ENCODE measurements at regions not wholly inside any gene's neighbourhood (a gene's known extent, or its start where the extent isn't known, plus 50 kb on each side); places are given as distances from the start of the nearest gene placed in this dataset.
"Not testable (repeated sequence)": the region's sequence is repeated elsewhere in the genome, so short reads cannot be mapped to it uniquely, and the experiment has no call there.

DNA sequence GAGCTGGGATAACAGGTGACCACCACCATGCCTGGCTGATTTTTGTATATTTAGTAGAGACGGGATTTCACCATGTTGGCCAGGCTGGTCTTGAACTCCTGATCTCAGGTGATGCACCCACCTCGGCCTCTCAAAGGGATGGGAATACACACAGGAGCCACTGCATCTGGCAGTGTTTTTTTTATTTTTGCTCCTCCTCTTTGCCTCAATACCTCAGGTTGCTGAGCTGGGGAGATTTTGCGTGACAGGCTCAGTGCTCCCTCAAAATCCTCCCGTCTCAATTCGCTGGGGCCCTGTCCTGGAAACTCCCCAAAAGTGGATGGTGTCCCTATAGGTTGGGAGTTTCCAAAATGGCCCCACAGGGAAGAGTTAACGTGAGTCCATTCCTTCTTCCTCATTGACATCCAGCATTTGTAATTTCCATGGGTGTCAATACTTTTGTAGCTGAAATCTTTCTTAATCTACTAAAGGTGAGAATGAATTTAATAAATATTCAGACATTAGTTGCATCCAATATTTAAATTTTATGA, 71.8 kb downstream of the GGTLC2 start:
- DNase-seq (ENCODE audit: low spot score) = no peak

DNA sequence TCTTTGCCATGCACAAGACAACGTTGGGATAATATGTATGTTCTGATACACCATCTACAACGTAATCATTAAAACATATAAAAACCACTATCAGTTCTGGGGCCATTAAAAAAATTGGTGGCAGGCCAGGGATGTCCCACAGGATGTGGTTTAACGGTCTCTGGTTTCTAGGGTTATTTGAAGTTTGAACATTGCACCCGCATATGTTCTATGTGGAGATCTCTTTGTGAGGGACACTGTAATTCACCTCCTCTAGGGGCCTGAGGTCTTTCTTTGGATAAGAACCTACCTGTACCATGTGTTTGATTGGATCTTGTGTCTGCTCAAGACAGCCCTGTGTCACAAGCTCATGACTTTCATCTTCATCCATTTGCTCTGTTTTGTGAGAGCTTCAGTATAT, 73.2 kb downstream of the GGTLC2 start:
- no peak for DNase-seq (ENCODE audit: low spot score)

DNA sequence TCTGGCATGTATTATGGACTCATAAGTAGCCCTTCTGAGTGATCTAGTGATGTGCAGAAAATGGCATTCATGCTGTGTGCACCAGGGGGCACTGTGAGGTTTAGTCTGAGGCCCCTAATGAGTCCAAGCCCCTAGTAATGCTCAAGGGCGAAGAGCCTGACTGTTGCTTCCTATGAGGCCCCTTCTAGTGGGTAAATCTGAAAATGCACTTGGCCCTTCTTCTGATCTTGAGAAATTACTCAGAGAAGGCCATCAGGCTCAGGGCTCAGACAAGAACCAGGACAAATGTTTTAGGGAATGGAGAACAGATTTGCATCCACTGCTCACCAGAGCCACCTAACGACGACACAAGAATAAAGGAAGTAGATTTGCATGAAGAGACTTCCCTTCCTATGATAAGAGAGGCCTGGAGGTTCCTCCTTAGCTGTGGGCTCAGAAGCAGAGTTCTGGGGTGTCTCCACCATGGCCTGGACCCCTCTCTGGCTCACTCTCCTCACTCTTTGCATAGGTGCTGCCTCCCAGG, 75.8 kb downstream of the GGTLC2 start:
- DNase-seq (ENCODE audit: low spot score) = peak; percentile 31

DNA sequence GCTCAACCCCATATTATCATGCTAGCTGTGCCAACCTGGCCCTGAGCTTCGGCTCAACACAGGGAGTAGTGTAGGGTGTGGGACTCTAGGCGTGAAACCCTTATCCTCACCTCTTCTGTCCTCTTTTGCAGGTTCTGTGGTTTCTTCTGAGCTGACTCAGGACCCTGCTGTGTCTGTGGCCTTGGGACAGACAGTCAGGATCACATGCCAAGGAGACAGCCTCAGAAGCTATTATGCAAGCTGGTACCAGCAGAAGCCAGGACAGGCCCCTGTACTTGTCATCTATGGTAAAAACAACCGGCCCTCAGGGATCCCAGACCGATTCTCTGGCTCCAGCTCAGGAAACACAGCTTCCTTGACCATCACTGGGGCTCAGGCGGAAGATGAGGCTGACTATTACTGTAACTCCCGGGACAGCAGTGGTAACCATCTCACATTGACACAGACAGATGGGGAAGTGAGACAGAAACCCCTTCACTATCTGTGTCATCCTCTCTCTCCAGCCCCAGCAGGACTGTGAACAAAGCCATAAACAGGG, 76.4 kb downstream of the GGTLC2 start:
- DNase-seq (ENCODE audit: low spot score) = peak; percentile 17

DNA sequence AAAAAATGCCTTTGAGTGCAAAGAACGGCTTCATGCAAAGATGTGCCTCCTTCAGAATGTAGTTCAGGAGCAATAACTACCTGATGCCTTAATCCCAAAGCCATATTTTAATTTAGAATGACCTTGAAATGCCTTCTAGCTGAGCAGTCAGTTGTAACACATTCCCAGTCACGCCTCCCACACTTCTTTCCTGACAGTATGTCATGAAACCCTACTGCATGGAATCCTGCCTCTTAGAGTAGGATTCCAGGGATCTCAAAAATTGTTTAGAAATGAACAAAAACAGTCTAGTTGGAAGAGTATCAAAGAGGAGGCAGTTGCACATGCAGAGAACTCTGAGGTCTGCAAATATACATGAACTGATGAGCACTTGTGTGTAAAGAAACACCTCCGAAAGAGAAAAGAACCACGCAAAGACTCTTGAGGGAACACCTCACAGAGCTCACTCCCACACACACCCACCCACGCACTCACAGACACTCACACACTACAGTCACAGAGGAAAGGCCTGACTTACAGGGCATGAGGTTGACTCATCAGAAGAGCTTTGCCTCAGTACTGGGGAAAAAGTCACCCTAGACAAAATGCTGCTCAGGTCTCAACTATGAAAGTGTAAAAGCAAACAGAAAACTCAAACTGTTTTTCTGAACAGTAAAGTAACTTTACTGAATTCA, 77.4 kb downstream of the GGTLC2 start:
- no peak for DNase-seq (ENCODE audit: low spot score)

DNA sequence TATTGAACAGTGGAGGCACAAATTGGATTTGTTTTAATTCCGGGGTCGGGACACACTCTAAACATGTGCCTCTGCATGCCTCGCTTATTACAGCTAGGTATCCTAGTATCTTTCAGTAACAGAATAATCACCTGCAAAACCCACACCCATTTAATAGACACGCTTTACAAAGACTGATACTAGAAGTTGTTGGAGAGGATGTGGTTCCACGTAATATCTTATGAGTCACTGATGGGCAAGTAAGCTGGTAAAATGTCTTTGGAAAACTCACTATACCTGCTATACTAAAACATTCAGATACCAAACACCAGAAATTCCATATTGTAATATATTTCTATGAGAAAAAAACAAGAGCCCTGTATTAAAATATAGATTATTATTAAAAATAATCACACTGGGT, 84.0 kb downstream of the GGTLC2 start:
- DNase-seq (ENCODE audit: low spot score) = no peak

DNA sequence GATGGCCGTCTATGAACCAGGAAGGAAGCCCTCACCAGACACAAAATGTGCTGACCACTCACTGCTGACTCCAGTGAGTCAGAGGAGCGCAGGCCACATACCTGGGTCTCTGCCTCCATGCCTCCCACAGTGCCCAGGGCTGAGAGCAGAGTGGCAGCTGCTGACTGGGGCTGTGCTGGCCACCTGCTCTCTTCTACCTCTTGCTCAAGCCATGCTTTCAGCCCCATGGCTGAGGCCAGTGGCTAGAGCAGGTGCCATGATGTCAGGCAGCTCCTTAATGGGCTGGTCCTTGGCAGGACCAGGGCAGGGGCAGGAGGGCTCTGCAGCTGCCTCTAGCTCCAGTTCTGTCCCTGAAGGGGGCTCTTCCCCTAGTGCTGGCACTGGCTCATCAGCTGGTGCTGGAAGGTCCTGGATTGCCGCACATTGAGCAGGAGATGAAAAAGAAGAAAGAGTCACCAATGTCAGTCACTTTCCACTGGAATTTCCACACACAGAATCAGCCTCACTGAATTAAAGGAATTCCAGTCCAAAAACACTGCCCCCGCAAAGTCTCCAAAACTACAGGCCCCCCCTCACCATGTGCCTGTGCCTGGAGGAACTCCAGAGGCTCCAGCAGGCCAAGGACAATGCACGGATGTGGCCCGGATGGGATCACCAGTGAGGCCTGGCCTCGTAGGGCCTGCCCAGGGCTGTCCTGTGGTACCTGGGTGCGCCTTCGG, 86.4 kb downstream of the GGTLC2 start:
- DNase-seq (ENCODE audit: low spot score) = no peak

DNA sequence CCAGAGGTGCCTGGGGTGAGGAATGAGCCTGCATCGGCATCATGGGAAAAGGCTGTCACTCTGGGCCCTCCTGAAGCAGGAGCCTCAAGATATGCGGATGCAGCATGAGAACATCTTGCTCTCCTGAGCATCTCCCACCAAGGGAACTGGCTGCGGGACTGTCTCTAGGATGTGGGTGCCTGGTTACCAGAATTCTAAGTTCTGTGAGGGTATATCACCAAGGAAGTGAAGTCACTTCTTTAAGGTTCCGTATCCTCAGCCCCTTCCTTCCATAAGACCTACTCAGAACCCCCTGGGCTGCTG, 86.9 kb downstream of the GGTLC2 start:
- no peak for DNase-seq (ENCODE audit: low spot score)

DNA sequence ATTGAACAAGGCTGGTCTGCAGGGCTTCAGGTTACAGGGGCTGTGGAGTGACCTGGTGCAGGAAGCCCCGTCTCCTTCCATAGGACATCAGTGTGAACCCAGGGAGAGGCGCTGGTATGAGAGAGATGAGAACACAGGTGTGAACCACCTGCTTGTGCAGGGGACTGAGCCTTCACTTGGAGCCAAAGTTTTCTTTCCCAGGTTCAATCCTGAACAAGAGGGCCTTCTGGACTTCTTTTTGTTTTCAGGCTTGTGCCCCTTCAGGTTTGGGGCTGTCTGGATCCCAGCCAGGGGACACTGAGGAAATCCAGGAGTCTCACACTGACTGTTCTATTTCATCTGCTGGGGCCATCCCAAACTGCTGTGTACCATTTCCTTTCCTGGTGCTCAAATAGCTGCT, 88.6 kb downstream of the GGTLC2 start:
- not testable (repeated sequence) for DNase-seq (ENCODE audit: low spot score)

DNA sequence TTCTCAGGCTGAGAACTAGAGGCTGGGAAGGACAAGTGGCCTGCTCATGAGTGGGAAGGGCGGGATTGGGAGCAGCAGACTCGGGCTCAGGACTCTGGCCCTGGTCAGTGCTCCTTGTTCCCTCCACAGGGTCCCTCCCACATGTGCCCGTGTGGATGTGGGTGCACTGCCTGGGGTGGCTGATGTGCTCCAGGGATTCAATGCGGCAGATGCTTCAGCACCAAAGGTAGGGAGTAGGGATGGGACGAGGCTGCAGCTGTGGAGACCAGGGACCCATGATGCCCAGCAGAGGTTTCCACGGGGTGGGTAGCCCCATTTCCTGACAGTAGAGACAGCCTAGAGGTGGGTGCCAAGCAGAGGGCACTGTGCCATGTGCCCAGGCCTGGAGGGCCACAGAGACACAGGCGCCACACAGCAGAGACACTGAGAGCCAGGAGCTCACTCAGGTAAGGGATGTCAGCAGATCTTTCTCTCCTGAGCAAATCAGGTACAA, 89.5 kb downstream of the GGTLC2 start:
- no peak for DNase-seq (ENCODE audit: low spot score)

DNA sequence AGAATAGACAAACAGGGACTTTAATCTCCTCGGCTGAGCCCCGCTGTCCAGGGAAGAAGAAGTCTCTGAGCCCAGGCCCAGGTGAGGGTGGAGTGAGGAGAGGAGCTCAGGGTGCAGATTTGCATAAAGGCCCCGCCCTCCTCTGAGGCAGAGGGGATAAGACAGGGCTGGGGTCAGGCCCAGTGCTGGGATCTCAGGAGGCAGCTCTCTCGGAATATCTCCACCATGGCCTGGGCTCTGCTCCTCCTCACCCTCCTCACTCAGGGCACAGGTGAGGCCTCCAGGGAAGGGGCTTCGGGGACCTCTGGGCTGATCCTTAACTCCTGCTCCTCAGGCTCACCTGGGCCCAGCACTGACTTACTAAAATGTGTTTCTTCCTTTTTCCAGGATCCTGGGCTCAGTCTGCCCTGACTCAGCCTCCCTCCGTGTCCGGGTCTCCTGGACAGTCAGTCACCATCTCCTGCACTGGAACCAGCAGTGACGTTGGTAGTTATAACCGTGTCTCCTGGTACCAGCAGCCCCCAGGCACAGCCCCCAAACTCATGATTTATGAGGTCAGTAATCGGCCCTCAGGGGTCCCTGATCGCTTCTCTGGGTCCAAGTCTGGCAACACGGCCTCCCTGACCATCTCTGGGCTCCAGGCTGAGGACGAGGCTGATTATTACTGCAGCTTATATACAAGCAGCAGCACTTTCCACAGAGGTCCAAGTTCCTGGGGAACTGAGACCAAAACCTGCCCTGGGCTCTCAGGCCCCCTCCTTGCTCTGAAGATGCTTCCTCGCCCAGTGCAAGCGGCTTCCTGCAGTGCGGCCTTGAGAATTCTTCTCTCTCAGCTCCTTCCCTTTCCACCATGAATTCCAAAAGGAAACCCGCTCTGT, 90.2 kb downstream of the GGTLC2 start:
- not testable (repeated sequence) for DNase-seq (ENCODE audit: low spot score)

DNA sequence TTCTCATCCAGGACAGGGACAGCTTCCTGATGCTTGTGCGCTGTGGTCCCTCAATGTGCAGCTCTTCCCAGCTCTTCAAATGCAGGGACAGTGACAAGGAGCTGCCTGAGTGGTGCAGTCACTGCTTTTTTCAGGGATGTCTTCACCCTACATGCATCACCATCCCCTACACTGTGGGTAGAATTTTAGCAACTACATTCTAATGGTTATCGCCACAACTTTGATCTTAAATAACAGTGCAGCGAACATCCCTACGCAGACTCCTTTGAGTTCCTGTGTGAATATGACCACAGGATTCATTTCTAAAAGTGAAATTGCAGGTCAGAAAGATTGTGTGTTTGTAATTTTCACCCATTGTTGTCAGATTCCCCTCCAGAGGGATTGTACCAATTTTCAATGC, 90.9 kb downstream of the GGTLC2 start:
- not testable (repeated sequence) for DNase-seq (ENCODE audit: low spot score)

DNA sequence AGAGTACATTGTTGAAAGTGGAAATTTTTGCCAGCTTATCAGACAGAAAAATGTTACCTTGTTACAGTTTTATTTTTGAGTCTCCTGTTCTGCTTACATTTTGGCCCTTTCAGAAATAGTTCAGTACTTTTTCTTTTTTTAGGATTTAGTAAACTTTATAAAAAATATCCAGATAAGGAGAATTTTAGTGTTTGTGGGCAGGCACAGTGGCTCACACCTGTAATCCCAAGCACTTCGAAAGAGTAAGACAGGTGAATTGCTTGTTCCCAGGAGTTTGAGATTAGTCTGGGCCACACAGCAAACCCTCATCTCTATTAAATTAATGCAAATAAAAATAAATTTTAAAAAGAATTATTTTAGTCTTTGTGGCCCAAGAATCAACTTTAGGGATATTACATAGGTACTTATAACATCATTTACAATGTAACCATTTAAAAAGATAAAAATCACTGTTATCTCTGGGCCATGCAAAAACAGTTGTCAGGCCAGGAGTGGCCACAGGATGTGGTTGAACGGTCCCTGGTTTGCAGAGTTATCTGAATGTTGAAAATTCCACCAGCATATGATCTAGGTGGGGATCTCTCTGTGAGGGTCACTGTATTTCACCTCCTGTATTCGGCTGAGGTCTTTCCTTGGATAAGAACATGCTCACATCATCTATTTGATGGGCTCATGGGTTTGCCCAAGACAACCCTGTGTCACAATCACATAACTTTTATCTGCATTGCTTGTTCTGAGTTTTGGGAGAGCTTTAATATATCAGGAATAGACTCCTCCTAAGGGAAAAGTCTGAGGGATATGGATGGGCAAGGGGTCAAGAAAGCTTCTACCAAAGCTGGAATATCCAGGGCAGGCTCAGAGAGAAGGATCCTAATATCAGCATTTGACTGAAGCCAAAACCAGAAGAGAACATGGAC, 91.5 kb downstream of the GGTLC2 start:
- no peak for DNase-seq (ENCODE audit: low spot score)

DNA sequence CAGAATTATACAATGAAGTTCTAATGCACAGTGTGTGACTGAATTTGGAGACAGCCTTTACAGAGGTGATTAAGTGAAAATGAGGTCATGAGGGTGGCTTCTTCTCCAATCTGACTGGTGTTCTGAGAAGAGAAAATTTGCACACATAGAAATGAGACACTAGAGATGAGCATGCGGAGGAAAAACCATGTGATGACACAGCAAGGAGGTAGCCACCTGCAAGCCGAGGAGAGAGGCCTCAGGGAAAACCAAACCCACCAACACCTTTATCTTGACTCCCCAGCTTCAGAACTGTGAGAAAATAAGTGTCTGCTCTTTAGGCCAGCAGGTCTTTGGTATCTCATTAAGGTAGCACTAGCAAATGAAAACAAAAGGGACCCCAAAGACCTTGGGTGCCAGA, 93.2 kb downstream of the GGTLC2 start:
- DNase-seq (ENCODE audit: low spot score) = no peak

DNA sequence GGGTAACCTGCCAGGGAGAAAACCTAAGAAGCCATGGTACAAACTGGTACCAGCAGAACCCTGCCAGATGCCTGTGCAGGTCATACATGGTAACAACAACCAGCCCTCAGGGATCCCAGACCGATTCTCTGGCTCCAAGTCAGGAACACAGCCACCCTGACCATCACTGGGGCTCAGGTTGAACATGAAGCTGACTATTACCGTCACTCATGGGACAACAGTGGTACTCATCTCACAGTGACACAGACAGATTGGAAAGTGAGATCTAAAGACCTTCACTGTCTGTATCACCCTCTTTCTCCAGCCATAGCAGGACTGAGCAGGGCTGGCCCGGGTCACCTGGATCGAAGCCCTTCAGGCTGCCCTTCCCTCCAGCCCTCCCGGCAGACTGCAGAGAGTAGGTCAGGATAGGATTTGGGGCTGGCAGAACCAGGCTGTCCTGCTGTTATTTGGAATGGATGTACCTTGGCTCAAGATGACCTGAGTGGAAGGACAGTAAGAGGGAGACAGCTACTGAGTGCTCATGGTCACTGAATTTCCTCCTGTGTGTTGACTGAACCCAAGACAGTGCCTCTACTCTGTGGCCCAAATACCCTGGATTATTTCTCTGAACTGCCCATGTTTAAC, 94.7 kb downstream of the GGTLC2 start:
- DNase-seq (ENCODE audit: low spot score) = no peak

DNA sequence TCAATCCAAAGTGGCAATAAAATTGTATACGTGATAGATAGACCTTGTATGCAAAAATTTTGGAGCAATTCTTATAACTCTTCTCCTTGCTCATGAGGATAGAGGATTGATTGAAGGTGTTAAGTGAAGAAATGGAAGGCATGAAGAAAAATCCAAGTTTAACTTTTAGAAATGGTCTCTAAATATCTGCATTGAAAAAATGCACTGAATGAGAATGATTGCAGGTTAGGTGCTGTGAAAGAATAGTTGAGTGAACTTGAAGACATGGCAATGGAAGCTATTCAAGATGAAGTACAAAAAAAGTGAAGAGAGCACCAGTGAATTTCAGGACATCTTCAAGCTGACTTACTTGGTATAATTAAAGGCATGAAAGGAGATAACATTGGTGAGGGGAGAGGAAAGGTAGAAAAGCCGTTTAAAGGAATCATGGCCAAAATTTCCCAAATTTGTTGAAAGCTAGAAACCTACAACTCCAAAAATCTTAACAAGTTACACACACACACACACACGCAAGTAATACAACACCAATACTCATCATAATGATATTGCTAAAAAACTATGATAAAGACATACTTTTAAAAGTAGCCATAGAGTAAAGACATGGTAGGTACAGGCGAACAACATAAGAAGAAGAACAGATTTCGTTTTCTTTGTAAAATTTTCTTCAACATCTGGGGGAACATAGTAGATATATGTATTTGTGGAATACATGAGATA, 96.3 kb downstream of the GGTLC2 start:
- DNase-seq (ENCODE audit: low spot score) = no peak

DNA sequence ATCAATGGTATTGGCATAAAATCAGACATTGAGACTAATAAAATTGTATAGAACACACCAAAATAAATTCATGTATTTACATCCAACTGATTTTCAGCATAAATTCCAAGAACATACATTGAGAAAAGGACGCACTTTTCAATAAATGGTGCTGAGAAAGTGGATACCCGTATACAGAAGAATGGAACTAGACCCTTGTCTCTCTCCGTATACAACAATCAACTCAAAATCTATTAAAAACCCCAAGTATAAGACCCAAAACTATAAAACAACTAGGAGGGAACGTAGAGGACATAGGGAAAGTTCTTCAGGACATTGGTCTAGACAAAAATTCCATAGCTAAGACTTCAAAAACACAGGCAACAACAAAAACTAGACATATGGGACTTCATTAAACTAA, 97.4 kb downstream of the GGTLC2 start:
- DNase-seq (ENCODE audit: low spot score) = no peak

DNA sequence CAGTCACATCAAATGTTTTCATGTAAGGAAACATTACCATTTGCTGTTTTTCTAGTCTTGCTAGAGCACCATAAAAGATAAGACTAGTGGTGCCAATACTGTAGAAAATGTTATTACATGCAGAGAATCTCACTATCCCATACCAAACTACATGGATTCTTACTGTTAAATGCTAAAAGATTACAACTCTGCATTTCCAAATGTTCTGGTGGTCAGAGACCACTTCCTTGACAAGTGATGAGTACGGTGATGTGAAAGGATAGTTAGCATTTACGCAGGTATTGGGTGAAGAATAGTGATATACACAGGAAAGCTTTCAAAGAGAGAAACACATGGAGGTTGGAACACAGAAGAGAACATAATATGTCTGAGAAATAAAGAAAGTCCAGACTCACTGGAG, 98.2 kb downstream of the GGTLC2 start:
- no peak for DNase-seq (ENCODE audit: low spot score)

DNA sequence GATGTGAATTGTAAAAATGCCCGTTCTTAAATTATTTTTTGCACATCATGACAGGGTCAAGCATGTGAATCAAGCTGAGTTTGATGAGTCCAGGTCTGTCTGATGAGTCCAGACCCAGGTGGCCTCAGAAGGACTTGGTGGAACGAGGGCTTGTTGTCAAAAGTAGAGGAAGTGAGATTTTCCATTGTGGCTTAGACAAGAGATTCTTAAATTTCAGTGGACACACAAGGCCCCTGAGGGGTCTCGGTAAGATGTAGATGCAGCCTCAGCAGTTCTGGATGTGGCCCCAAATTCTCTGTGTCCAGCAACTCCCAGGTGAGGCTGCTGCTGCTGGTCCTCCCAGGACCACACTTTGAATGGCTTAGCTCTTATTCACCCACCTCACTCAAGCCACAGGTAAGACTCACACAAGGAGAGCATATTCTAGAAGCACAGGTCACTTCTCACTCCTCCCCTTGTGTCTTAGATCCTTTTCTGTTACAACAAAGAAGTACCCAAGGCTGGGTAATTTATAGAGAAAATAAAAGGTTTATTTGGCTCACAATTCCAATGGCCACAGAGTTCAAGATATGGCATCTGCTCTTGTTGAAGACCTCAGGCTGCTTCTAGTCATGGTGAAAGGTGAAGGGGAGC, 98.8 kb downstream of the GGTLC2 start:
- DNase-seq (ENCODE audit: low spot score) = no peak

Measured in globus pallidus (tissue), 1 donor.